ENCODE measurements at regions not wholly inside any gene's neighbourhood (a gene's known extent, or its start where the extent isn't known, plus 50 kb on each side); places are given as distances from the start of the nearest gene placed in this dataset.
"Not testable (repeated sequence)": the region's sequence is repeated elsewhere in the genome, so short reads cannot be mapped to it uniquely, and the experiment has no call there.

- DNase-seq (ENCODE audit: low spot score): no peak
These were observed 234.5 kb downstream of the TFAP2A start for GRCh38 chr6:10180138-10181074.

DNA sequence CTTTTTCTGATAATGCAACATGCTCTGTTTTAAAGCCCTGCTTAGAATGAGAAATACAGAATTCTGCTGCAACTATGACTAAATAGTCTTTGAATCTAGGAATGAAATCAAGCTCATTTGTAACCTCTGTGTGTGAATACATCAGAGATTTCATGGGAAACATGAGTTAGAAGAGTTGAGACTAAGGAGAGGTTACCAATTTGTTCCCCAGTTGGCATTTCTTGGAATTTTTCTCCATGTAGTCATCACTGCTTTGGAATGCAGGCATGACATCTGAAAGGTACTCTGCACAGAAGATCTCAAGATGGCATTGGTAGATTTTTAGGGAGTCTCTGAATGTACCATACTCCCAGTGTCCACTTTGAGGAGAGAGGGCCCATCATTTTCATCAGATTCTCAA is 237.2 kb downstream of the TFAP2A start:
- peak; percentile 5 for DNase-seq (ENCODE audit: low spot score)

DNA sequence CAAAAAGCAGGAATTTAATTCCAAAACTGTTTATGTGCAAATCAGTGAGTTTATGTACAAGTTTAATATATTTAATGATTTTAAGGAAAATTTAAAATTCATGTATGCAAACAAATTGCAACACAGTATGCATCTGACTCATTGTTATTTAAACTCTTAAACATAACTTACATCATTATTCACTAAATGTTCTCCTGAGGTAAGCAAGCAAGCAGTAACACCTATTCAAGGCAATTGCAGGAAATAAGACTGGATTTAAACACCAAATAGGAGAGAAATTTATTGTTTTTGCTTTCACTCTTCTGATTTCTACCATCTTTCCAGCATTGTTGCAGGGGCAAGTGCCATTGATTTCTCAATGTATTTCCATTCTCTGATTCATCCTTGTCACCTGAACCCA is 239.5 kb downstream of the TFAP2A start:
- DNase-seq (ENCODE audit: low spot score): no peak

GRCh38 chr6:10174761-10175160 is 240.1 kb downstream of the TFAP2A start:
- no peak for DNase-seq (ENCODE audit: low spot score)

DNA sequence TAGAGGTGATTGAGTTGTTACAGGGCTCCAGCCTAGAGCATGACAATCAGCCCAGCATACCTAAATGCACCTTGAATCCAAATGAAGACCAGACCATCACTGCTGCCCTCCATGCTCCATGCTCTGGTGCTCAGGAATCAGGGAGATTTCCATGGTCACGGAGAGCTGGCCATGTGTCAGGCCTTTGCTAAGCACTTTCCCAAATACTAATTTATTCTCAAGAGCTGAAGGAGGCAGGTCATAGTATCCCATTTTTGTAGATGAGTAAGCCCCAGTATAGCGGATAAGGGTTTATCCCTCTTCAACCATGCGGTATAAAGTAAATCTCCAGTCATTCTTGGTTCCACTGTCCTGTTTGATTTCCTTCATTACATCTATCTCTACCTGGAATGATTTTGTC is 240.8 kb downstream of the TFAP2A start:
- no peak for DNase-seq (ENCODE audit: low spot score)

GRCh38 chr6:10171706-10172105 is 243.2 kb downstream of the TFAP2A start:
- DNase-seq (ENCODE audit: low spot score): not testable (repeated sequence)

- DNase-seq (ENCODE audit: low spot score): no peak
These were observed 244.1 kb downstream of the TFAP2A start for GRCh38 chr6:10170816-10171215.

- no peak for DNase-seq (ENCODE audit: low spot score)
These were observed 248.8 kb downstream of the TFAP2A start for GRCh38 chr6:10166031-10166430.

DNA sequence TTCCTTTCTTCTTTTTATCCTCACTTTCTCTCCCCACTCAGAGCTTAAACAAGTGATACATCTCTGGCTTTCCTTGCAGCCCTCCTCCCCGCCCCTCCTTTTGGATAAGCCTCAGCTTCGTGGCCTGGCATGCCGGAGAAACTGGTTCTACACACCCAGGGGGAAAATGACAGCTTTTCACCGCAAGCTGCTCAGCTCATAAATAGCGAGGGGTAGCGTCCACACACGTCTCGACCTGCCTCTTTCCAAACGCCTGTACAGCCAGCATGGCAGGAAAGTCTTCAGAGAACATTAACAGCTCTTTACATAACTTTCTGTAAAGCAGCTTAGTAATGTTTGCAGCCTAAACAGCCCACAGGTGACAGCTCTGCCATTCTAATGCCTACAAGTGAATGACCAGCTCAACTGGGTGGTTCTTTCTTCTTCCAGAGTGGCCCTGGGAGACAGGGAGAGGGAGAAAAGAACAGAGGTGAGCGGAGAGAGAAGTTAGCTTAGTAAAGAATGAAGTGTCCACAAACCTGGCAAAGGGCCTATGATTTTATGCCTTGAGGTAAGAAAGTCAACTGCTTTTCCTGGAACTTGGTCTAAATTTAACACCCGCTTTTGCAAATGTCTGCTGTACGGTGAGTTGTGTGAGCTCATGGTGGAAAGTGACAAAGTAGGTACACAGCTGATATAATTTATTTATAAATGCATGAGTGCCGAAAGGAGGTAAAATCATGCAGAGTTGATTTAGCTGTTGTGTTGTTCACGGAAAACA is 251.5 kb downstream of the TFAP2A start:
- DNase-seq (ENCODE audit: low spot score): peak; percentile 85

GRCh38 chr6:10156875-10157274 is 258.0 kb downstream of the TFAP2A start:
- no peak for DNase-seq (ENCODE audit: low spot score)

DNA sequence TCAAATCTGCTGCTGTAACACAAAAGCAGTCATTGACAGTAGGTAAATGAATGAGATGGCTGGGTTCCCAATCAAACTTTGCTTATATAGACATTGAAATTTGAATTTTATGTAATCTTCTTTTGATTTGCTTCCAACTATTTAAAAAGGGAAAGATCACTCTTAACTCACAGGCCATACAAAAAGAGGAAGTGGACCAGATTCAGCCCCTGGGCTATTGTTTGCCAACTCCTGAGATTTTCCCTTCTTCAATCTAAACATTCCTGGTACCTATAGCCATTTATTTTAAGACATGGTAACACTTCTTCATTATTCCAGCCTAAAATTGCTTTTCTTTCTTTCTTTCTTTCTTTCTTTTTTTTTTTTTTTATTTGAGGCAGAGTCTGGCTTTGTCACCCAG is 260.6 kb downstream of the TFAP2A start:
- no peak for DNase-seq (ENCODE audit: low spot score)

DNA sequence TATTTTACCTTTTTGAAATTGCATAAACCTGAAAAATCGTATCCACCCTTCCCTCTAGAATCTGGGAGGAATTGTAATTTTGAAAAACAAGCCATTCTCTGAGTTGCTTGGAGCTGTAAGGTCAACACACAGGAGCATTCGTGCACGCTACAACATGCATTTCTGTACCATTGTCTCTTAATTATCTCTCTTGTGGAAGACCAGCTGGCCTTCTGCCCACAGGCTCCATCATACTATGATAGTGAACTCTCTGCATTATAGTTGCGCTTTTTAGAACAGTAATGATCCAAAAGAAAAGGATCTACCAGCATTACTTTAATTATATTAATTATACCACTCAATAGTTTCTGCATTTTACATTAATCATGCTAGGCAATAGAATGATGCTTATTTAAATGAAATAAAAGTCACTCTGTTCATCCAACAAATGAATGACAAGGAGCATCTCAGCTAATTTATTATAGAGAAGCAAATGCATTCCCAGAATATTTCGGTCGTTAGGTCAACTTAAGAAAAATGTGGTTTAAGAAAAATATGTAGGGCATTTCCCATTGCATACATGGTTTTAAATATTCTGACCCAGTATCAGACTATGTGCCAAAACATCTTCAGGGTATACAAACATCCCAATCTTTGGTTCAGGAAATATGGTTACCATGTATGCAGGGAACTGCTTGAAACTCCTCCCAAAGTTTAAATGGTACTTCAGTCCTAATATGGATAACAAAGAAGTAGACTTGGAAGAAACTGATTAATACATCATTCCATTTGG is 263.5 kb downstream of the TFAP2A start:
- DNase-seq (ENCODE audit: low spot score): no peak

- no peak for DNase-seq (ENCODE audit: low spot score)
These were observed 265.3 kb downstream of the TFAP2A start for GRCh38 chr6:10149603-10150002.

- no peak for DNase-seq (ENCODE audit: low spot score)
These were observed 268.0 kb downstream of the TFAP2A start for GRCh38 chr6:10146715-10147451.

DNA sequence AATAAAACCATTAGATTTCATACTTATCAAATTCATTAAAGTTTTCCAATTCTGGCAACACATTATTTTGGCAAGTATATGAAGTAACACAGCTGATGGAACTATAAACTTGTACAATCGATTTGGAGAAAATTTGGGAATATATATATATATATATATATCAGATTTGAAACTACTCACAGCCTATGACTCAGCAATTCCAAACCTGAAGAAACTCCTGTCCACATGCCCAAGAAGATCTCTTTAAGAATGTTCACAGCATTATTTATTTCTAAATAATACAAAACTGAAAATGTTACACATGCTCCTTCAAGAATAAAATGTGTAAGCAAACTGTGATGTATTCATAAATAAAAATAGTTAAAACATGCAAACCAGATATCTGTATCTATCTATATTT is 270.1 kb downstream of the TFAP2A start:
- no peak for DNase-seq (ENCODE audit: low spot score)

GRCh38 chr6:10141746-10142443 is 273.0 kb downstream of the TFAP2A start:
- peak; percentile 18 for DNase-seq (ENCODE audit: low spot score)

DNA sequence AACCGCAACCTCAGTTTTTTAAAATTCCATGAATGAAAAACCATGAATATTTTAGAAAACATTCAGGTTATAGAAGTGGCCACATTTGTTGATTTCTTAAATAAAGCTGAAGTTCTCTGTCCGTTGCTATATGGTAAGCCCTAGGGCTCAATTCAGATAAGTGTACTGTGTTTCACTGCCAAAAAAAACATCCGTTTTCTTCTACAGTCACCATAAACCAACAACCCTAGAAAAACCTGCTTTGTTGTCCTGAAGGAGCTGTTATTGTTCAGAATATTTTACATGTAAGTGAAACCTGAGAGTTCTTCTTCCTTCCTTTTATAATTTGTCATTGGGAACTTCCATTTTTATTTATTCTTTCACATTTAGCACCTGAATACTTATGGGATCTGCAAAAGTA is 274.1 kb downstream of the TFAP2A start:
- DNase-seq (ENCODE audit: low spot score): peak; percentile 22

DNA sequence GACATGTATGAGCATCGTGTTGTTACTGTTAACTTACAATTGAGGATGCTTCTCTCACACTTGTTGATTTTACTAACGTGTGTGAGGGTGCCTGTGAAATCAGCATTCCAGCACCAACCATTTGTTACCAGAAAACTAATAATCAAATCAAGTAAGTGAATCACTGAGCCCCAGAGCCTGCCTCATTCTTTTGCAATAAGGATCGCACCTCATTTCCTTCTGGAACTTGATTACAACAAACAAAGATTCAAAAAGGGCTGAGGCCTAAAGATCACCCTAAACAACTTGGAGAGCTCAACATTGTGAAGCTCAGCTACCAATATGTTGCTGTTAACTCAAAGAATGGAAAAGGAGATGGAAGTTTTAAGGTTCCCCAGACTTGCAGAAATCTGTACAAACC is 274.7 kb downstream of the TFAP2A start:
- DNase-seq (ENCODE audit: low spot score): no peak

DNA sequence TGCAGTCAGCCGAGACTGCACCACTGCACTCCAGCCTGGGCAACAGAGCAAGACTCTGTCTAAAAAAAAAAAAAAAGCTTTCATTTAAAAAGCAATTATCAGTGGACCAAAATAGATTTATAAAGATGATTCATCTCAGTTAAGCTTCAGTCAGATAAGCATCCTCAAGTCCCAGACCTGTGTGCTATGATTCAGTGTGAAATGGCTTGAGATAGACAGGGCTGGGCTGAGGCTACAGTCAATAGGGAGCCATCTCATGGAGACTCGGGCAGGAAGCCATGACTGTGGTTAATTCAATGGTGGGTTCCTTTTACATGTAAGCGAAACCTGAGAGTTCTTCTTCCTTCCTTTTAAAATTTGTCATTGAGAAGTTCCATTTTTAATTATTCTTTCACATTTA is 276.0 kb downstream of the TFAP2A start:
- DNase-seq (ENCODE audit: low spot score): peak; percentile 9

DNA sequence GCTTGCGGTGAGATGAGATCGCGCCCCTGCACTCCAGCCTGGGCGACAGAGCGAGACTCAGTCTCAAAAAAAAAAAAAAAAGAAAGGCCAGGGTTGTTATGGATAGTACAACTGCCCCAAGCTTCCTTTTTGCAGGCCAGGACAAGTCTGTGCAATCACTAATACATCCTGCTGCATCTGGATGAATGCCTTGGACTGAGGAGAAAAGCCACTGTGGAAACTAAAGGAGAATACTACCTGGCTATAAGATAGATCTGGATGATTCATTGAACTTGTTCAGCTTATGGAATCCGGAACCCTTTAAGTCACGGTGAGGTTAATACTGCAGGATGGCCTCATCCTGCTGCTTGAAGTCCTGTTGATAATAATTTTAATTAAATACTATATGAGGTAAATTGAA is 278.2 kb downstream of the TFAP2A start:
- DNase-seq (ENCODE audit: low spot score): no peak

DNA sequence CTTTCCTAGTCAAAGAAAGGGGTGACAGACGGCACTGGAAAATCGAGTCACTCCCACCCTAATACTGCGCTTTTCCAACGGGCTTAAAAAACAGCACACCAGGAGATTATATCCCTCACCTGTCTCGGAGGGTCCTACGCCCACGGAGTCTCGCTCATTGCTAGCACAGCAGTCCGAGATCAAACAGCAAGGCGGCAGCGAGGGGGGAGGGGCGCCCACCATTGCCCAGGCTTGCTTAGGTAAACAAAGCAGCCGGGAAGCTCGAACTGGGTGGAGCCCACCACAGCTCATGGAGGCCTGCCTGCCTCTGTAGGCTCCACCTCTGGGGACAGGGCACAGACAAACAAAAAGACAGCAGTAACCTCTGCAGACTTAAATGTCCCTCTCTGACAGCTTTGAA is 280.7 kb downstream of the TFAP2A start:
- DNase-seq (ENCODE audit: low spot score): not testable (repeated sequence)
